ENCODE measurements at regions not wholly inside any gene's neighbourhood (a gene's known extent, or its start where the extent isn't known, plus 50 kb on each side); places are given as distances from the start of the nearest gene placed in this dataset.
A peak's percentile ranks its signal among the peaks of the same experiment; 100 is the strongest.

GRCh38 chr6:28653876-28654275 is 128.2 kb downstream of the GPX5 start:
- WGBS, 4 donors = 74 to 90% (median 84%) methylated on average over 4 of the region's 4 CpGs
- Histone ChIP-seq H3K4me3 (no peak overlapping the region), H3K27ac (no peak overlapping the region), H3K36me3 (replicated peaks in 1 of 2) (no peaks in the 10 kb centered on the region), H3K27me3 (no peaks in the 10 kb centered on the region), H3K4me1 (replicated peaks in 1 of 2) (peaks cover 7 to 15% of the 10 kb centered on the region in 2 donors), H3K9me3 (replicated peaks in 1 of 3) (no peaks in the 10 kb centered on the region)
- TF ChIP-seq POLR2A (IDR thresholded peaks at IDR 0.05) (no peak), CTCF (IDR thresholded peaks at IDR 0.05) (no peak)
- DNase-seq = no peak
- intact Hi-C loops (cut with DNase I) = no loop called here

- H3K4me1 ChIP-seq (replicated peaks in 1 of 2) = peaks cover 7 to 17% of the 10 kb centered on the region in 2 donors
- no peak overlapping the region for H3K27ac ChIP-seq
- 79 to 87% (median 82%) methylated on average over 5 of the region's 5 CpGs for WGBS, 4 donors
- intact Hi-C loops (cut with DNase I) = no loop called here
- TF ChIP-seq POLR2A (IDR thresholded peaks at IDR 0.05) = no peak
- no peak for TF ChIP-seq CTCF (IDR thresholded peaks at IDR 0.05)
- peaks cover 9% of the 10 kb centered on the region for H3K27me3 ChIP-seq
- H3K4me3 ChIP-seq = no peak overlapping the region
- no peaks in the 10 kb centered on the region for H3K36me3 ChIP-seq (replicated peaks in 1 of 2)
- no peaks in the 10 kb centered on the region for H3K9me3 ChIP-seq (replicated peaks in 1 of 3)
- DNase-seq = no peak
Measured at GRCh38 chr6:28655164-28655563, 129.5 kb downstream of the GPX5 start.

GRCh38 chr6:28656715-28657114 is 131.0 kb downstream of the GPX5 start:
- intact Hi-C loops (cut with DNase I) = no loop called here
- Histone ChIP-seq H3K36me3 (replicated peaks in 1 of 2) (no peaks in the 10 kb centered on the region), H3K27ac (no peak overlapping the region), H3K4me1 (replicated peaks in 1 of 2) (peaks cover 7 to 17% of the 10 kb centered on the region in 2 donors), H3K27me3 (peaks cover 10% of the 10 kb centered on the region), H3K9me3 (replicated peaks in 1 of 3) (no peaks in the 10 kb centered on the region), H3K4me3 (no peak overlapping the region)
- WGBS, 4 donors = 34 to 41% (median 37%) methylated on average over 3 of the region's 3 CpGs
- no peak for DNase-seq
- TF ChIP-seq POLR2A (IDR thresholded peaks at IDR 0.05) (no peak), CTCF (IDR thresholded peaks at IDR 0.05) (no peak)

GRCh38 chr6:28657381-28657768 is 131.7 kb downstream of the GPX5 start:
- WGBS, 4 donors = 4 to 7% (median 5%) methylated on average over 10 of the region's 10 CpGs
- intact Hi-C loops (cut with DNase I) = no loop called here
- Histone ChIP-seq H3K4me1 (replicated peaks in 1 of 2) (peaks cover 7 to 17% of the 10 kb centered on the region in 2 donors), H3K27me3 (peaks cover 10% of the 10 kb centered on the region), H3K27ac (no peak overlapping the region), H3K9me3 (replicated peaks in 1 of 3) (no peaks in the 10 kb centered on the region), H3K36me3 (replicated peaks in 1 of 2) (no peaks in the 10 kb centered on the region), H3K4me3 (peak overlapping the region in 1 of 4 donors; percentile 54)
- DNase-seq = no peak
- TF ChIP-seq CTCF (IDR thresholded peaks at IDR 0.05) = no peak
- no peak for TF ChIP-seq POLR2A (IDR thresholded peaks at IDR 0.05)

All from adrenal gland (tissue), 9 donors.